Renal cortical epithelial cell (primary cell): ENCODE measurements at regions not wholly inside any gene's neighbourhood (a gene's known extent, or its start where the extent isn't known, plus 50 kb on each side); places are given as distances from the start of the nearest gene placed in this dataset.

Experiments used
- DNase-seq: peaks from one replicate; pipeline ENCODE4 v3.0.0-alpha.2; 2011; ENCODE audit warnings: low read depth

- no peak for DNase-seq
These were observed 149.0 kb upstream of the WWC1 start for GRCh38 chr5:168142402-168142801.

- DNase-seq: peak; percentile 83
These were observed 147.9 kb upstream of the WWC1 start for GRCh38 chr5:168143521-168143920.

GRCh38 chr5:168147106-168147505 lies 144.3 kb upstream of the WWC1 start:
- DNase-seq: no peak

GRCh38 chr5:168147568-168148360 lies 143.7 kb upstream of the WWC1 start:
- no peak for DNase-seq

- no peak for DNase-seq
These were observed 140.4 kb upstream of the WWC1 start for GRCh38 chr5:168151041-168151440.

GRCh38 chr5:168152660-168153059 lies 138.8 kb upstream of the WWC1 start:
- DNase-seq: no peak

GRCh38 chr5:168153263-168153875 lies 138.1 kb upstream of the WWC1 start:
- DNase-seq: no peak

- DNase-seq: no peak
These were observed 137.6 kb upstream of the WWC1 start for GRCh38 chr5:168153876-168154270.

- DNase-seq: no peak
These were observed 135.9 kb upstream of the WWC1 start for GRCh38 chr5:168155585-168155984.

GRCh38 chr5:168156170-168156569 lies 135.3 kb upstream of the WWC1 start:
- DNase-seq: no peak

- no peak for DNase-seq
These were observed 134.3 kb upstream of the WWC1 start for GRCh38 chr5:168157141-168157540.

GRCh38 chr5:168159425-168159824 lies 132.0 kb upstream of the WWC1 start:
- DNase-seq: peak; percentile 96

GRCh38 chr5:168162464-168162863 lies 129.0 kb upstream of the WWC1 start:
- no peak for DNase-seq

GRCh38 chr5:168163966-168164365 lies 127.5 kb upstream of the WWC1 start:
- DNase-seq: peak; percentile 96

GRCh38 chr5:168165221-168165914 lies 126.1 kb upstream of the WWC1 start:
- DNase-seq: peak; percentile 84

- peak; percentile 29 for DNase-seq
These were observed 125.5 kb upstream of the WWC1 start for GRCh38 chr5:168165977-168166376.

- no peak for DNase-seq
These were observed 124.1 kb upstream of the WWC1 start for GRCh38 chr5:168167338-168167737.

- DNase-seq: no peak
These were observed 122.3 kb upstream of the WWC1 start for GRCh38 chr5:168168978-168169698.

GRCh38 chr5:168169791-168170190 lies 121.7 kb upstream of the WWC1 start:
- no peak for DNase-seq

- peak; percentile 22 for DNase-seq
These were observed 119.3 kb upstream of the WWC1 start for GRCh38 chr5:168171901-168172759.

GRCh38 chr5:168172760-168173223 lies 118.7 kb upstream of the WWC1 start:
- DNase-seq: no peak
